ENCODE measurements at regions not wholly inside any gene's neighbourhood (a gene's known extent, or its start where the extent isn't known, plus 50 kb on each side); places are given as distances from the start of the nearest gene placed in this dataset.
"Not testable (repeated sequence)": the region's sequence is repeated elsewhere in the genome, so short reads cannot be mapped to it uniquely, and the experiment has no call there.

GRCh38 chr9:29129763-29130162 is 1556.5 kb upstream of the C9orf72 start:
- no peak for DNase-seq (ENCODE audit: low read depth)

GRCh38 chr9:29144476-29144875 is 1571.2 kb upstream of the C9orf72 start:
- no peak for DNase-seq (ENCODE audit: low read depth)

- DNase-seq (ENCODE audit: low read depth) = no peak
Measured at GRCh38 chr9:29150606-29151005, 1577.3 kb upstream of the C9orf72 start.

- no peak for DNase-seq (ENCODE audit: low read depth)
Measured at GRCh38 chr9:29160763-29161353, 1587.6 kb upstream of the C9orf72 start.

- DNase-seq (ENCODE audit: low read depth) = no peak
Measured at GRCh38 chr9:29174136-29174535, 1600.9 kb upstream of the C9orf72 start.

- DNase-seq (ENCODE audit: low read depth) = no peak
Measured at GRCh38 chr9:29176231-29176630, 1603.0 kb upstream of the C9orf72 start.

- no peak for DNase-seq (ENCODE audit: low read depth)
Measured at GRCh38 chr9:29176786-29177185, 1603.5 kb upstream of the C9orf72 start.

- no peak for DNase-seq (ENCODE audit: low read depth)
Measured at GRCh38 chr9:29183971-29184370, 1610.7 kb upstream of the C9orf72 start.

- not testable (repeated sequence) for DNase-seq (ENCODE audit: low read depth)
Measured at GRCh38 chr9:29188771-29189170, 1615.5 kb upstream of the C9orf72 start.

GRCh38 chr9:29189221-29189620 is 1615.9 kb upstream of the C9orf72 start:
- DNase-seq (ENCODE audit: low read depth) = not testable (repeated sequence)

- DNase-seq (ENCODE audit: low read depth) = no peak
Measured at GRCh38 chr9:29198861-29199260, 1625.6 kb upstream of the C9orf72 start.

- no peak for DNase-seq (ENCODE audit: low read depth)
Measured at GRCh38 chr9:29199975-29200374, 1626.7 kb upstream of the C9orf72 start.

GRCh38 chr9:29200650-29201049 is 1627.4 kb upstream of the C9orf72 start:
- no peak for DNase-seq (ENCODE audit: low read depth)

- no peak for DNase-seq (ENCODE audit: low read depth)
Measured at GRCh38 chr9:29203244-29203930, 1630.1 kb upstream of the C9orf72 start.

GRCh38 chr9:29208670-29209069 is 1635.4 kb upstream of the C9orf72 start:
- no peak for DNase-seq (ENCODE audit: low read depth)

GRCh38 chr9:29209748-29210291 is 1636.5 kb upstream of the C9orf72 start:
- no peak for DNase-seq (ENCODE audit: low read depth)

- no peak for DNase-seq (ENCODE audit: low read depth)
Measured at GRCh38 chr9:29211003-29211579, 1637.8 kb upstream of the C9orf72 start.

- DNase-seq (ENCODE audit: low read depth) = no peak
Measured at GRCh38 chr9:29211580-29212396, 1638.5 kb upstream of the C9orf72 start.

- no peak for DNase-seq (ENCODE audit: low read depth)
Measured at GRCh38 chr9:29212397-29213387, 1639.4 kb upstream of the C9orf72 start.

- DNase-seq (ENCODE audit: low read depth) = no peak
Measured at GRCh38 chr9:29213417-29214153, 1640.3 kb upstream of the C9orf72 start, which contains the start of gene LINGO2. TSS of gene LINGO2 (minus strand) at chr9:29213601.

Data from Daoy (cell line).